Spleen (tissue), 11 donors: ENCODE measurements at regions not wholly inside any gene's neighbourhood (a gene's known extent, or its start where the extent isn't known, plus 50 kb on each side); places are given as distances from the start of the nearest gene placed in this dataset.
"Not testable (repeated sequence)": the region's sequence is repeated elsewhere in the genome, so short reads cannot be mapped to it uniquely, and the experiment has no call there.

Experiments used
- DNase-seq: peaks from one replicate; pipeline ENCODE4 v3.0.0-alpha.2; 2020
- H3K27ac ChIP-seq, 8 donors: fragments of 200-600 bp; sonication (generic) in 7 of 8; 1 replicate in 4 of 8; 2 replicates in 4 of 8; pipeline versions ENCODE4 v1.5.0 to v1.8.0; 2016 to 2021; ENCODE audit warnings: inconsistent platforms in 4 of 8, mild to moderate bottlenecking in 4 of 8, moderate library complexity in 1 of 8
- H3K27me3 ChIP-seq, 7 donors: fragments of 200-600 bp; sonication (generic) in 6 of 7; replicated peaks in 1 of 7; 1 replicate in 4 of 7; 2 replicates in 3 of 7; pipeline versions ENCODE4 v1.5.0 to v1.8.0; 2016 to 2021; ENCODE audit warnings: inconsistent platforms in 3 of 7, mild to moderate bottlenecking in 1 of 7
- H3K36me3 ChIP-seq, 6 donors: fragments of 200-600 bp; sonication (generic) in 5 of 6; 1 replicate in 4 of 6; 2 replicates in 2 of 6; pipeline versions ENCODE4 v1.5.0 to v1.8.0; 2016 to 2021; ENCODE audit warnings: inconsistent platforms in 2 of 6
- H3K4me1 ChIP-seq, 6 donors: fragments of 200-600 bp; sonication (generic) in 5 of 6; 1 replicate in 3 of 6; 2 replicates in 3 of 6; pipeline versions ENCODE4 v1.5.0 to v1.8.0; 2016 to 2021; ENCODE audit warnings: inconsistent platforms in 3 of 6
- H3K4me3 ChIP-seq, 8 donors: fragments of 200-600 bp; sonication (generic) in 7 of 8; 1 replicate in 4 of 8; 2 replicates in 4 of 8; pipeline versions ENCODE4 v1.5.0 to v1.8.0; 2016 to 2021; ENCODE audit warnings: inconsistent platforms in 4 of 8, mild to moderate bottlenecking in 4 of 8, moderate library complexity in 2 of 8
- H3K9me3 ChIP-seq, 8 donors: fragments of 200-600 bp; sonication (generic) in 7 of 8; 1 replicate in 4 of 8; 2 replicates in 4 of 8; pipeline versions ENCODE4 v1.5.0 to v1.8.0; 2016 to 2021; ENCODE audit warnings: inconsistent platforms in 4 of 8
- POLR2A ChIP-seq, 3 donors: fragments of 450-650 bp; IDR thresholded peaks; one replicate each; pipeline ENCODE4 v1.5.1; 2017; ENCODE audit warnings: antibody characterized with exemption in 3 of 3, mild to moderate bottlenecking in 1 of 3
- POLR2AphosphoS5 ChIP-seq, 3 donors: sonication (generic); formaldehyde crosslinking; IDR thresholded peaks; one replicate each; pipeline ENCODE4 v1.5.1; 2017; ENCODE audit warnings: antibody characterized with exemption in 3 of 3
- WGBS, 5 donors: extraction: QIAGEN DNeasy Blood & Tissue Kit in 3 of 5; methylation state at CpG; one replicate each; pipeline versions ENCODE4 v1.1.5 to v1.1.7; 2013 to 2018; 5-methylcytosine and 5-hydroxymethylcytosine counted together
- intact Hi-C: fragments of 100-400 bp; cut with DNase I; formaldehyde crosslinking; loops from one replicate; pipeline ENCODE4 v1.15.0; 2023; ENCODE audit warnings: low total_unique reads
- TF ChIP-seq, protein P1 (sequence below), 11 experiments: fragments of 200-600 bp in 7 of 11; fragments of 450-650 bp in 4 of 11; sonication (generic) in 4 of 11; IDR thresholded peaks in 8 of 11; conservative IDR thresholded peaks in 3 of 11; 1 replicate in 7 of 11; 2 replicates in 4 of 11; pipeline versions ENCODE4 v1.4.0 to v1.8.0; 2016 to 2021; ENCODE audit warnings: antibody characterized with exemption in 11 of 11, inconsistent platforms in 4 of 11, mild to moderate bottlenecking in 1 of 11
- donor health status: healthy with polysubstance abuse.
- donor health status: DM: no; HTN: no; CAD: no; lungs with moderate emphysema.
- donor health status: DM: no; HTN: no; CAD: no.
- donor health status: Bipolar disorder and iron deficiency.
- donor health status: healthy.
- donor health status: DM: no; HTN: no; CAD: no.
- donor health status: DM: yes; HTN: yes; CAD: no.

DNA sequence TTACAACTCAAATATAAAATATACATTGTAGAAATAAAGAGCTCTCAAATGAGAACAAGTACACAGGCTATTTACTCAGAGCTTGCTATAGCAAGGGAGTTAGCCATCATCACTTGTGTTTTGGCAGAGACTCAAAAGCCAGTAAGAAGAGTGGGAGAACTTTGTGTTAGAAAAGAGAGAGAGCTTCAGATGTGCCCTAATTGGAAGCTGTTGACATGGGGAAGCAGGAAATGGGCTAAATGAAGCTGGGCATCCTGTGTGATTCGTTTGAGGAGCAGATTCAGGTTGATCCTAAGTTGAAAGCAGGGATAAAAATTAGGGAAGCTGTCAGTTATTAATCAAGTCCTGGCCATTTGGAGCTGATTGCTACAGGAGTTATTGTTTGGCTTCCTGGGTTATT, 207.4 kb upstream of the MAOA start:
- Histone ChIP-seq H3K9me3 (peaks cover 2 to 60% (median 25%) of the 10 kb centered on the region in 8 donors), H3K4me3 (no peak overlapping the region), H3K27ac (no peak overlapping the region), H3K36me3 (no peaks in the 10 kb centered on the region), H3K27me3 (no peaks in the 10 kb centered on the region), H3K4me1 (no peaks in the 10 kb centered on the region)
- TF ChIP-seq, protein P1, sequence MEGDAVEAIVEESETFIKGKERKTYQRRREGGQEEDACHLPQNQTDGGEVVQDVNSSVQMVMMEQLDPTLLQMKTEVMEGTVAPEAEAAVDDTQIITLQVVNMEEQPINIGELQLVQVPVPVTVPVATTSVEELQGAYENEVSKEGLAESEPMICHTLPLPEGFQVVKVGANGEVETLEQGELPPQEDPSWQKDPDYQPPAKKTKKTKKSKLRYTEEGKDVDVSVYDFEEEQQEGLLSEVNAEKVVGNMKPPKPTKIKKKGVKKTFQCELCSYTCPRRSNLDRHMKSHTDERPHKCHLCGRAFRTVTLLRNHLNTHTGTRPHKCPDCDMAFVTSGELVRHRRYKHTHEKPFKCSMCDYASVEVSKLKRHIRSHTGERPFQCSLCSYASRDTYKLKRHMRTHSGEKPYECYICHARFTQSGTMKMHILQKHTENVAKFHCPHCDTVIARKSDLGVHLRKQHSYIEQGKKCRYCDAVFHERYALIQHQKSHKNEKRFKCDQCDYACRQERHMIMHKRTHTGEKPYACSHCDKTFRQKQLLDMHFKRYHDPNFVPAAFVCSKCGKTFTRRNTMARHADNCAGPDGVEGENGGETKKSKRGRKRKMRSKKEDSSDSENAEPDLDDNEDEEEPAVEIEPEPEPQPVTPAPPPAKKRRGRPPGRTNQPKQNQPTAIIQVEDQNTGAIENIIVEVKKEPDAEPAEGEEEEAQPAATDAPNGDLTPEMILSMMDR (IDR thresholded peaks at IDR 0.05 in 8 of 11, conservative IDR thresholded peaks at IDR 0.05 in 3 of 11): no peak
- TF ChIP-seq POLR2A (IDR thresholded peaks at IDR 0.05) (no peak), POLR2AphosphoS5 (IDR thresholded peaks at IDR 0.05) (no peak)
- no peak for DNase-seq
- intact Hi-C loops: no loop called here
- WGBS, 5 donors: 10 to 21% (median 18%) methylated on average over 1 of the region's 1 CpG

DNA sequence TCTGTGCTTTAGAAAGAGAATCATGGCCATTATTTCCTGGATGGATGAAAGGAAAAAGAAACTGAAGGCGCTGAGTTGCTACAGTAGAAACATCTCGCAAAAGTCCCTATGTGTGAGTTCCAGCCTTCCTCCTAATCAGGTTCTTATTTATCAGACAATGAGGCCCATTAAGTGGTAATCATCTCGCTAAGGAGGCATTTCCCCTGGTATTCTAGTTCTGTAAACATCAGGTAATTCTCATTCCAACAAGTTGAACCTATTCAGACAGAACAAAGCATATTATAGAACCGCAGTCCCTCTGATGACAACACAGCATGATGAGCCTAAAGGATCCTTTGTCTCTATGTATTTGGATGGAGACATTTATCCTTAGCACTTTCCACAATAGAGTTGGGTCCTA, 205.7 kb upstream of the MAOA start:
- Histone ChIP-seq H3K4me3 (no peak overlapping the region), H3K36me3 (no peaks in the 10 kb centered on the region), H3K4me1 (no peaks in the 10 kb centered on the region), H3K27me3 (peaks cover 0 to 5% (median 0%) of the 10 kb centered on the region in 7 donors), H3K27ac (no peak overlapping the region), H3K9me3 (peaks cover 2 to 63% (median 26%) of the 10 kb centered on the region in 8 donors)
- intact Hi-C loops: no loop called here
- TF ChIP-seq, protein P1 (IDR thresholded peaks at IDR 0.05 in 8 of 11, conservative IDR thresholded peaks at IDR 0.05 in 3 of 11): no peak
- TF ChIP-seq POLR2A (IDR thresholded peaks at IDR 0.05) (no peak), POLR2AphosphoS5 (IDR thresholded peaks at IDR 0.05) (no peak)
- WGBS, 5 donors: 49 to 76% (median 65%) methylated on average over 4 of the region's 4 CpGs
- no peak for DNase-seq

DNA sequence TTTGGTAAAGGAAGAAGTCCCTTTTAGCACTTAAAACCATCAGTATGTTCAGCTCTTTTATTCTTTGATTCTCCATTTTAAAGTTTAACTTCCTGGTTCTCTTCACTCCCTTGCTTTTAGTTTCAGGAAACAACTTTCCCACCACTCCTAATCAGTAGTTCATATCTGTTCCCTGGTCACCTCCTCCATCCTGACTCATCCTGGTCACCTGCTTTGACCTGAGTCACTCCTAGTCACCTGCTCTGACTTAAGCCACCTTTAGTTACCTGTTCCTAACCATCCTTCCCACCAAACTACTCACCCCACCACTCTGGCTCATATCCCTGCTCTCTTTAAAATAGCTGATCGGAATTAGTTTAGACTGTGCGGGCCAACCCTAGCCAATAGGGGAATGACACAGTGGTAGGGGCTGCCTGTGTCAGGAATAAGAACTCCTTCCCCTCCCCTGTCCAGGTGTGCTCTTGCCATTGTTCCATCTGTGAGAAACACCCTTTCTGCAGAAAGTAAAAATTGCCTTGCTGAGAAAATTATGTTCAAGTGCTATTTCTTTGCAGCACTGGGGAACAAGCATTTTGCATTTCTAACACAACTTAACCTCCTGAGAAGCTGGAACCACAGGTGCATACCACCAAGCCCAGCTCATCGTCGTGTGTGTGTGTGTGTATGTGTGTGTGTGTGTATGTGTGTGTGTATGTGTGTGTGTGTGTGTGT, 204.0 kb upstream of the MAOA start:
- 91 to 99% (median 92%) methylated on average over 4 of the region's 4 CpGs for WGBS, 5 donors
- H3K4me1 ChIP-seq: not testable (repeated sequence)

DNA sequence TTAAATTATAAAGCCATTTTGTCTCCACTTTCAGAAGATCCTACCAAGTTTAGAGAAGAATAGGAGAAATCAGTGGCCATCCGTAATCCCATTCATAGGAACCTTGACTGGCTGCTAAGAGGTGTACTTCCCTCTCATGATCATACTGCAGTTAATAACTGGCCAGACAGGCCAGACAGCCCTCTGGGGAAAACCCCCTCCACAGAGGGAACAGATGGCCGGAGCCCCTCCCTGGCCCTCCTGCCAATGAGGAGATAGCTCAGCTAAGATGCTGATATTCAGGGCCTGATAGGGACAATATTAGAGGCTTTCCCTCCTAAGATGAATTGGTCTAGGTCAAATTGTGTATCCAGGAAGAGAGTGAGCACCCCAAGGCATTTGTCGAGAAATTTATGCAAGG, 200.0 kb upstream of the MAOA start:
- 77 to 94% (median 90%) methylated on average over 3 of the region's 3 CpGs for WGBS, 5 donors
- no peak for DNase-seq
- H3K36me3 ChIP-seq: no peaks in the 10 kb centered on the region
- H3K27ac ChIP-seq: no peak overlapping the region
- H3K9me3 ChIP-seq: peaks cover 2 to 31% (median 20%) of the 10 kb centered on the region in 8 donors
- intact Hi-C loops: no loop called here
- no peaks in the 10 kb centered on the region for H3K4me1 ChIP-seq
- no peak overlapping the region for H3K4me3 ChIP-seq
- TF ChIP-seq POLR2AphosphoS5 (IDR thresholded peaks at IDR 0.05) (no peak), POLR2A (IDR thresholded peaks at IDR 0.05) (no peak)
- TF ChIP-seq, protein P1 (IDR thresholded peaks at IDR 0.05 in 8 of 11, conservative IDR thresholded peaks at IDR 0.05 in 3 of 11): no peak
- peaks cover 0 to 13% (median 0%) of the 10 kb centered on the region in 7 donors for H3K27me3 ChIP-seq

More for the DNA sequence above, 204.0 kb upstream of the MAOA start:
- H3K9me3 ChIP-seq: peaks cover 2 to 63% (median 26%) of the 10 kb centered on the region in 8 donors
- H3K27me3 ChIP-seq, H3K27ac ChIP-seq, intact Hi-C loops, H3K36me3 ChIP-seq, DNase-seq, H3K4me3 ChIP-seq: not testable (repeated sequence)
